Left cardiac atrium (tissue), 4 donors: ENCODE measurements at regions not wholly inside any gene's neighbourhood (a gene's known extent, or its start where the extent isn't known, plus 50 kb on each side); places are given as distances from the start of the nearest gene placed in this dataset.

Source experiments
- ATAC-seq, 2 donors: fragments of 200-7000 bp; cut with Tn5 transposase; one replicate each; pipeline ENCODE4 v1.9.1; 2020; ENCODE audit warnings: mild to moderate bottlenecking in 2 of 2, moderate library complexity in 2 of 2
- DNase-seq: peaks from one replicate; pipeline ENCODE4 v3.0.0-alpha.2; 2020
- intact Hi-C, 2 donors: fragments of 100-400 bp; cut with DNase I; formaldehyde crosslinking; loops; one replicate each; pipeline versions ENCODE4 v1.14.1 to v1.15.1; 2022 to 2023
- donor health status: DM: no; HTN: yes; CAD: no.
- donor health status: DM: no; HTN: yes; CAD: no; lungs with severe emphysema.
- donor health status: DM: yes; HTN: yes; CAD: no.
- donor health status: Dilated cardiomyopathy.

DNA sequence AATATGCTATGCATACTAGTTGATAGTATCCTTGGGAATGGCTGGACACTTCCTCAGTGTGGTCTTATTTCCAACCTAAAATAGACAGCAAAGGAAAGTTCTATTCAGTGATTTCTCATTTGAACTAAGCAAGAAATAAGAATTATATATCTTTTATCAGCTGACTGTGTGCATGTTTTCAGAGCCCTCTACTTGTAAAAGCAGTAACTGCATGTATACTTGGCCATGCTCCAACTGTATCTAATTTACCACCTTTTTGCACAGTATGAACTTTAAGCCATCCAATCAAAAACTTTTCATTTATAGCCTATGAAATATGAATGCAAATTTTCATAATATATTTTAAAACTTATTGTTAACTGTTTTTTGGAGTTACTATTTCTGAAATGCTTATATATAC is 136.4 kb upstream of the PCDH9 start:
- ATAC-seq (no peak), DNase-seq (no peak)
- intact Hi-C loops = no loop called here

DNA sequence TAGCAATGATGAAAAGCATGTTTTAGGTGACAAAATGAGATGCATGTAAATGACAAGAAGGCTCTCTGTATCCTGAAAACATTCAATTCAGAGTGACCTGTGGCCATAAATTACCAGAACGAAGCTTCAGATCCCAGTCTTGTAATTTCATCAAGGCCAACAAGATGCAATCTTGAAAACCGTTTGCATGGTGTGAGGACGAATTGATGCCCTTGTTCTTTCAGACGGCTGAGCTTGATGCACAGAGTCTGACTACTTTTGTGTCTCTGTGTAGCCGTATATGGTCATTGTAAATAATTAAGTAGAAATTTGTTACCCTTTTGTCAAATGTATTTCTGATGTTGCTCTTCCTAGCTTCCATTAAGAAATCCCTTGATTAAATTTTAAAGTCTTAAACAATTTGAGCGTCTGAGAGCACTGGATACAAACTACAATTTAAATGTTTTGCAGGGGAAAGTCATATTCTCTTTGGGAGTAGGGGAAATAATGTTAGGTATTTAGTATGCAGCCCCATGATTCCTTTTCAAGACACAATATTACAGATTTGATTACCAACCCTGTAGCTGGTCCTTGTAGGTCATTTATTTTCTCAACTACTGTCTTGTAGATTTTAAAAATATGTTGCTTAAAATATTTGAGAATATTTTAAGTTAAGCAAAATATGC is 125.8 kb upstream of the PCDH9 start:
- no peak for DNase-seq
- ATAC-seq = no peak
- intact Hi-C loops = no loop called here

DNA sequence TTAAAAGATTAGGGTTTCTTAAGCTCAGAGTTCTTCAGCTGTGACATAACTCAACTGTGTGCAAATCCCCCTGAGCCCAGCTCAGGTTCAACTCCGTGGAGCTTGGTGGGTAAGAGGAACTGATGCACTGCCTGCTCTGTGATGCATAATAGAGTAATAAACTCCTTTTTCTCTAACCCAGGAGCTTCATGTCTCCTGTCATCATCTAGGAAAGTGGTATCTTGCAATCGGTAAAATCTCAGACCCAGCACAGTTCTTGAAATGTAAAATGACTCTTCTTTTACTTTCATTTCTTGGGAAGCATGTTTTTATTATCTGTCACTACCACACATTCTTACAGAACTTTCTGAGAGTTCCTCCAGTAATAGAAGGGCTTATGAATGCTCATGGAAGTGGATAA is 123.8 kb upstream of the PCDH9 start:
- ATAC-seq (no peak), DNase-seq (no peak)
- intact Hi-C loops = no loop called here

DNA sequence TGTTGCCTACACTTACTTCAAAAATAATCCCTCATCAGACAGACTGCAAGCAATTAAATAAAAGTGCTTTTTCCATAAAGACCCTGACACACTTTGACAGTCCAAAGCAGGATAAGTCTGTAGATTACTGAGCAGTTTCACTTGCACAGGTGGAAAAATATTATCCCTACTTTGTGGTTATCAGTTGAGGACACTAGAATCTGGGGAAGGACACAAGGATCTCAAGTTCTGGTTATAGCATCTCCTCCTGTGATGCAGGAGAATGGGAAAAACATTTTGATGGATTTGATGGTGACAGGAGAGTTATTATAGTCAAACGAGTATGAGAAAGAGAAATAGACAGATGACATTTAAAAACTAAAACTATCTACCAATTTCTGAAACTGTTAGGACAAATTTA is 122.9 kb upstream of the PCDH9 start:
- no peak for ATAC-seq
- intact Hi-C loops = no loop called here
- DNase-seq = no peak

DNA sequence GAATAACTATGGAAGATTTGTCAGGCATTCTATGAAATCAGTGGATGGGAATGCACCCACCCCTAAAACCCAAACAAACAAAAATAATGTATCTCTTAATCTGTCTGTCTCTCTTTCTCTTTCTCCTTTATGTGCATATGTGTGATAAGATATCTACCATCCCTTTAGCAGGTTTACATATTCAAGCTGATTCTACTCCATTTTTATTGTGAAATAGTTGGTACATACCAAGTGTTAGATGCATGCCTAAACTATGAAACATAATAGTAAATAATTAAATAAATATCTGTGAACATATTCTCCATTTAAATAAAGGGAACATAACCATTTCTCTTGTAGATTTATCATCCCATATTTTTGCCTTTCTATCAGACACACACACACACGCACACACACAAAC is 121.8 kb upstream of the PCDH9 start:
- ATAC-seq (no peak), DNase-seq (no peak)
- intact Hi-C loops = no loop called here

- ATAC-seq (no peak), DNase-seq (no peak)
- intact Hi-C loops = no loop called here
These were observed 121.0 kb upstream of the PCDH9 start for GRCh38 chr13:67351114-67351513.

DNA sequence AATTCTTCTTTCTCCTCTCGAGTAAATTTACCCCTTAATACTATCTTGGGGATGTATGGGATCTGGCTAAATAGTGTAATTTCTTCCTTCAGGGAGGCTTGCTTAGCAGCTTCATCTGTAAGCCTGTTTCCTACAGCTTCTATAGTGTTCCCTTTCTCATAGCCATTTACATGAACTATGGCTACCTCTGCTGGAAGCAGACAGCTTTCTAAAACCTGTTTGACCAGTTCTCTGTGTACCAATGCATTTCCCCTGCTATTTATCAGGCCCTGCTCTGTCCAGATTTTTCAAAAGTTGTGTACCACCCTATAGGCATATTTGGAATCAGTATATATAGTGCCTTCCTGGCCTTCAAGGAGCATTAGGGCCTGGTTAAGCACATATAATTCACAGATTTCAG is 113.6 kb upstream of the PCDH9 start:
- DNase-seq (no peak), ATAC-seq (no peak)
- intact Hi-C loops = no loop called here

GRCh38 chr13:67341406-67341805 is 111.3 kb upstream of the PCDH9 start:
- DNase-seq = no peak
- intact Hi-C loops = no loop called here
- no peak for ATAC-seq

- intact Hi-C loops = no loop called here
- ATAC-seq = no peak
- DNase-seq = no peak
These were observed 100.0 kb upstream of the PCDH9 start for GRCh38 chr13:67330149-67330548.

DNA sequence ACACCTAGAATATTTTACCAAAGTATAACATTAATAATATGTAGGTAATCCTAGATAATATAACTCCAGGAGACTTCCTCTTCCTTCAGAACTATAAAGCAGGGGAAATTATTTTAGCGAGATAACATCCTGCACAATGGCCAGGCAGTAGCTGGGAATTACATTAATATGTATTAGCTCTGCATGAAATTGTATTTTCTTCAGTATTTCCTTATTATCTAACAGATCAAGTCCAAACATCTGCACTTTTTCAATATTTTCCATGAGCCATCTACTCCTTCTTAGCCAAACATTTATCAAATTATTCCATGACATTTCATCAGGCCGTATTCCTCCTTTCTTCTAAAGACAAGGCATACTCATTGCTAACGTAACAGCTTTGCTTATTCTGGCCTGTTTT is 98.8 kb upstream of the PCDH9 start:
- no peak for DNase-seq
- intact Hi-C loops = no loop called here
- no peak for ATAC-seq

DNA sequence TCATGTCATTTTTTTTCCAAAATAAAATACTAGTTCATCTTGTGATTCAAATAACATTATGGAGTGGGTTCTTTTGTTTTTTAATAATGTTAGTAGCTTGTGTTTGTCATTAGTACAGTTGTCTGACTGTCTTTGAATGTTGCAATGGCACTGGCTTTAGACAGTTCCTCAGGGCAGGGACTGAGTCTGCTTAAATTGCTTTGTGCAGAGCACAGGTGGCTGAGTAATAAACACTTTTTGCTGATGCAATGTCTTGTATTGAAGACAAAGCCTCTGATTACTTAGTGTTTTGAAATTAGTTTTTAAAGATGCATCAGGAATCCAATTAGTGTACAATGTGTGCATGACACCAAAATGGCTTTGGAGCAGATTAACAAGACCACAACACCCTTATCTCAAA is 88.7 kb upstream of the PCDH9 start:
- ATAC-seq = no peak
- intact Hi-C loops = no loop called here
- no peak for DNase-seq

DNA sequence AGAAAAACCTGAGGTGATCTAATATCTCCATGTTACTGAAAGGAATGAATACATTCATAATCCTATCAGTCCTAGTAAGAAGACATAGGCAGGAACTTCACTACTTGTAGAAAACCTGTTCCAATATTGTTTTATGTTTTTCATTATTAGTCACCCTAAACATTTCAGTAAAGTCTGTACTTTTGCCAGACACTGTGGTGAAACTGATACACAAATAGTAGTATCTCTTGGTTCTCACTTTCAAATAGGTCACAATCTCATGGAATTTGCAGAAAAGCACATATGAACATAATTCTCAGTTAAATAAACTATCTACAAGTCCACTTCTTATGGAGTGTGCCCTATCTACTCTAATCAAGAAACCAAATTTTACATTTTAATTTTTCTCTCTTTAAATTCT is 88.3 kb upstream of the PCDH9 start:
- intact Hi-C loops = no loop called here
- ATAC-seq = no peak
- DNase-seq = no peak

DNA sequence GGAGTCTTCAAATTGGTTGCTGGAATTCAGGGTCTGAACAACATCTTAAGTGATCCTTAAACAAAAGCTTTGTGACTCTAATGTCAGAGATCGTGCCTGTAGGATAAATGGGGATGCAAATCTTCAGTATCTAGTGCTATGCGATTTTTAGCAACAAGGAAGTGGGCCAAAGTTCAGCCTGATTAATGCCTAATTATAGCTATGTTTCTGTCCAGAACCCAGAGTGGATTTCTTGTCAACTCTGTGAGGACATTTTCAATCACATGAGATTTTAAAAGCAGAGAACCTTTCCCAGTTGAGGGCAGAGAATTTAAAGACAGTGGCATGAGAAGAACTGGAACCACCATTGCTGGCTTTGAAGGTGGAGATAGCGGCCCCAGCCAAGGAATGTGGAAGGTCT is 84.3 kb upstream of the PCDH9 start:
- intact Hi-C loops = no loop called here
- DNase-seq (no peak), ATAC-seq (no peak)

- no peak for DNase-seq
- ATAC-seq = no peak
- intact Hi-C loops = no loop called here
These were observed 78.1 kb upstream of the PCDH9 start for GRCh38 chr13:67308004-67308772.

DNA sequence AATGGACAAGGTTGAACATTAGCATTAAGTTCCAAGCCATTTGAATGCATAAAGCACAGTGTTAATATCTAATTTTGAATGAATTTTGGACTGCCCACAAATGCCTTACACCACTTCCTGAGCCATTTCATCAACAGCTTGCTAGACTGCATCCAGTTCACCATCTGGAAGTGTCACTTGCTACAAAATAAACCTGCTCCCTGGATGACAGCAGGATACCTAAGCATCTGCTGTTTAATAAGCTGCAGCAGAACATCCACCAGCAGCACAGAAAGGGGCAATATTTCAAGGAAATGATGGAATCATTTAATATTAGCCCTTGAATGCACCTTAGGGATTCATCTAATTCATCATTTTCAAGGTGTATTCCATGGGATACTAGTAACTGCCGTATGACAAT is 76.6 kb upstream of the PCDH9 start:
- intact Hi-C loops = no loop called here
- no peak for DNase-seq
- ATAC-seq = no peak

GRCh38 chr13:67303661-67304333 is 73.7 kb upstream of the PCDH9 start:
- no peak for ATAC-seq
- intact Hi-C loops = no loop called here

DNA sequence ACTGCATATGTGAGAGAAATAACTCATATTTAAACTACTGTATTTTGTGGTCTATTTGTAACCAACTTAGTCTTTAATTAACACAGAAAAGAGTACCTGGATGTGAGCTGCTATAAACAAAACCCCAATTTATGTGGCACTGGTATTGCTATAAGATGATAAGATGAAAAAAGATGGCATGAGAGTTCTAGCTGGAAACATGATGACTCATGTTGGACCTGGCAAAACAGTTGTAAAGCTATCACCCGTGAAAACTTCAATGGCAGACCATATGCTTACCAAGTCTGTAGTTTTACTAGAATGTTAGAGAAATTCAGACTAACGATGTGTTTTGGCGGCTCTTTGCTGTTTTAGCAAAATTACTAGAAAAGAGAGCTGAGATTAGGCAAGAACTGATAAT is 69.6 kb upstream of the PCDH9 start:
- intact Hi-C loops = no loop called here
- DNase-seq (no peak), ATAC-seq (no peak)

More at GRCh38 chr13:67303661-67304333, 73.7 kb upstream of the PCDH9 start:
- DNase-seq = no peak

DNA sequence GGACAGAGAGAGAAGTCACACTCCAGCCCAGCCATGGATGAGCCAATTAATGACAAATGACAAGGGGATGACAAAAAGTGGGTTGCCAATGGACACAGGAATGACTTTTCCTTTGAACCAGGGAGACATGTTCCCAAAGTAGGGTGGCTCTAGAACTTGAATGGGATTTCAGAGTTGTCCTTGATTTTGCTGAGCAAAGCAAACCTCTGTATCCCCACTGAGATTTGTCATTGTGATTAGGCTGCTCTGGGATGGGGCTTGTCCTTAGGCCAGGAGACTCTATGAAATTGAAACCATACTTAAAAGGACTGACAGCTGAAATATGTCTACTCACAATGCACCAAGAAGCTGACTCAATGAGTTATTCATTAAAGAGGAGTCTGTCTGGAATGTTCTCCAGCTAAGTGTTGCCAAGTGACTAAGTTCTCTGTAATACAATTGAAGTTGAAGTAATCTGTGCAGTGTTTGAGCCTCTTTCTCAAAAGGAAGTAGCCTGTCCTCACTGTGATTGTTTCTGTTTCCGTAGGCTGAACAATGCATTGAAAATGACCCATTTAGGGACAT is 69.0 kb upstream of the PCDH9 start:
- DNase-seq (no peak), ATAC-seq (peak in 1 of 2 donors; percentile 74)
- intact Hi-C loops = no loop called here

DNA sequence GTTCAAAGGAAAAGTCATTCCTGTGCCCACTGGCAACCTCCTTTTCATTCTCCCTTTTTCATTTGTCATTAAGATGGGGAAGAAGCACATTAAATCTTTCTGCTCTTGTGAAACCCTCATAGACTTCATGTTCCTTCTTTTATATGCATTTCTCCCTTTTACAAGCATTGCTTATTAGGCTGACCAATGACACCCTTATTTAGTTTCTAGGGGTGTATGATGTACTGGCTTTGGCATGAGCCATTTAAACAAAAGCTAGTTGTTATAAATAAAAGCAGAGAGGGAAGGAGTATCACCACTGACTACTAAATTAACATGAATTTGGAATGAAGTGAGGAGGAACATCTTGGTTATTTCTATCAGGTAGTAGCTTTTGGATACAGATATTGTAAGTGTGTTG is 68.2 kb upstream of the PCDH9 start:
- no peak for DNase-seq
- intact Hi-C loops = no loop called here
- ATAC-seq = no peak

- ATAC-seq (no peak), DNase-seq (no peak)
- intact Hi-C loops = no loop called here
These were observed 66.4 kb upstream of the PCDH9 start for GRCh38 chr13:67296511-67296910.
